ENCODE measurements at regions not wholly inside any gene's neighbourhood (a gene's known extent, or its start where the extent isn't known, plus 50 kb on each side); places are given as distances from the start of the nearest gene placed in this dataset.

DNA sequence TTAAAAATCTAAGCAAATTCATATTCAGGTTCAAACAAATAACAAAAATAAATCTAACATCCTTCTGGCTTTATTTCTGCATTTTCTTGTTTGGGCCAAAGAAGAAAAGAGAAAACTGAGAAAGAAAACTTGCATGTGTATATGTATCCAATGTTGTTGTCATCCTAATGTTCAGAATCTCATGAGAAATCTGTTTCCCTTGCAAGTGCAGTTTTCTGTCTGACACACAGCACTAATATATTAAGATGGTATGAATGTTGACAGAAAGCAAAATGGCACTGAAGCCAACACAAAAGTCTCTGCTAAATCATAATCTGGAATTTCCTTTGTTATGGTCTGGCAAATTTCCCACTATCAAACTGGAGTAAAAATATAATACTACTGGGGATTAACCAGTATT lies 235.9 kb downstream of the HGF start:
- TF ChIP-seq, protein P1, sequence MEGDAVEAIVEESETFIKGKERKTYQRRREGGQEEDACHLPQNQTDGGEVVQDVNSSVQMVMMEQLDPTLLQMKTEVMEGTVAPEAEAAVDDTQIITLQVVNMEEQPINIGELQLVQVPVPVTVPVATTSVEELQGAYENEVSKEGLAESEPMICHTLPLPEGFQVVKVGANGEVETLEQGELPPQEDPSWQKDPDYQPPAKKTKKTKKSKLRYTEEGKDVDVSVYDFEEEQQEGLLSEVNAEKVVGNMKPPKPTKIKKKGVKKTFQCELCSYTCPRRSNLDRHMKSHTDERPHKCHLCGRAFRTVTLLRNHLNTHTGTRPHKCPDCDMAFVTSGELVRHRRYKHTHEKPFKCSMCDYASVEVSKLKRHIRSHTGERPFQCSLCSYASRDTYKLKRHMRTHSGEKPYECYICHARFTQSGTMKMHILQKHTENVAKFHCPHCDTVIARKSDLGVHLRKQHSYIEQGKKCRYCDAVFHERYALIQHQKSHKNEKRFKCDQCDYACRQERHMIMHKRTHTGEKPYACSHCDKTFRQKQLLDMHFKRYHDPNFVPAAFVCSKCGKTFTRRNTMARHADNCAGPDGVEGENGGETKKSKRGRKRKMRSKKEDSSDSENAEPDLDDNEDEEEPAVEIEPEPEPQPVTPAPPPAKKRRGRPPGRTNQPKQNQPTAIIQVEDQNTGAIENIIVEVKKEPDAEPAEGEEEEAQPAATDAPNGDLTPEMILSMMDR (IDR thresholded peaks at IDR 0.05), result no peak
- TF ChIP-seq, protein P2, sequence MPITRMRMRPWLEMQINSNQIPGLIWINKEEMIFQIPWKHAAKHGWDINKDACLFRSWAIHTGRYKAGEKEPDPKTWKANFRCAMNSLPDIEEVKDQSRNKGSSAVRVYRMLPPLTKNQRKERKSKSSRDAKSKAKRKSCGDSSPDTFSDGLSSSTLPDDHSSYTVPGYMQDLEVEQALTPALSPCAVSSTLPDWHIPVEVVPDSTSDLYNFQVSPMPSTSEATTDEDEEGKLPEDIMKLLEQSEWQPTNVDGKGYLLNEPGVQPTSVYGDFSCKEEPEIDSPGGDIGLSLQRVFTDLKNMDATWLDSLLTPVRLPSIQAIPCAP (CRISPR knock-in tag; IDR thresholded peaks at IDR 0.05), result no peak
- no peak for TF ChIP-seq ETV6 (CRISPR knock-in tag; IDR thresholded peaks at IDR 0.05)
- TF ChIP-seq, protein P3, sequence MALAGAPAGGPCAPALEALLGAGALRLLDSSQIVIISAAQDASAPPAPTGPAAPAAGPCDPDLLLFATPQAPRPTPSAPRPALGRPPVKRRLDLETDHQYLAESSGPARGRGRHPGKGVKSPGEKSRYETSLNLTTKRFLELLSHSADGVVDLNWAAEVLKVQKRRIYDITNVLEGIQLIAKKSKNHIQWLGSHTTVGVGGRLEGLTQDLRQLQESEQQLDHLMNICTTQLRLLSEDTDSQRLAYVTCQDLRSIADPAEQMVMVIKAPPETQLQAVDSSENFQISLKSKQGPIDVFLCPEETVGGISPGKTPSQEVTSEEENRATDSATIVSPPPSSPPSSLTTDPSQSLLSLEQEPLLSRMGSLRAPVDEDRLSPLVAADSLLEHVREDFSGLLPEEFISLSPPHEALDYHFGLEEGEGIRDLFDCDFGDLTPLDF (CRISPR knock-in tag; IDR thresholded peaks at IDR 0.05), result no peak
- TF ChIP-seq, protein P4, sequence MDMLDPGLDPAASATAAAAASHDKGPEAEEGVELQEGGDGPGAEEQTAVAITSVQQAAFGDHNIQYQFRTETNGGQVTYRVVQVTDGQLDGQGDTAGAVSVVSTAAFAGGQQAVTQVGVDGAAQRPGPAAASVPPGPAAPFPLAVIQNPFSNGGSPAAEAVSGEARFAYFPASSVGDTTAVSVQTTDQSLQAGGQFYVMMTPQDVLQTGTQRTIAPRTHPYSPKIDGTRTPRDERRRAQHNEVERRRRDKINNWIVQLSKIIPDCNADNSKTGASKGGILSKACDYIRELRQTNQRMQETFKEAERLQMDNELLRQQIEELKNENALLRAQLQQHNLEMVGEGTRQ (CRISPR knock-in tag; IDR thresholded peaks at IDR 0.05), result no peak
